GM20000 (cell line): ENCODE measurements at regions not wholly inside any gene's neighbourhood (a gene's known extent, or its start where the extent isn't known, plus 50 kb on each side); places are given as distances from the start of the nearest gene placed in this dataset.

ENCODE experiments used
- DNase-seq: peaks from one replicate; pipeline ENCODE4 v3.0.0; 2012; ENCODE audit warnings: low spot score
- CTCF ChIP-seq: IDR thresholded peaks from 2 replicates; pipeline ENCODE4 v1.5.1; 2012; ENCODE audit warnings: mild to moderate bottlenecking, control low read depth; ENCODE audit errors: extremely low read depth, missing control alignments

- no peak for TF ChIP-seq CTCF
- DNase-seq, result no peak
Measured at GRCh38 chr4:67091673-67092072, 453.6 kb downstream of the CENPC start.

- peak; percentile 14 for DNase-seq
- TF ChIP-seq CTCF, result peak; percentile 57
Measured at GRCh38 chr4:67087897-67088296, 457.4 kb downstream of the CENPC start.

GRCh38 chr4:67084783-67085182 is 460.5 kb downstream of the CENPC start:
- no peak for TF ChIP-seq CTCF
- no peak for DNase-seq

- DNase-seq, result no peak
- no peak for TF ChIP-seq CTCF
Measured at GRCh38 chr4:67083496-67083895, 461.8 kb downstream of the CENPC start.

GRCh38 chr4:67082746-67083145 is 462.6 kb downstream of the CENPC start:
- no peak for DNase-seq
- no peak for TF ChIP-seq CTCF

GRCh38 chr4:67080046-67080557 is 465.2 kb downstream of the CENPC start:
- no peak for DNase-seq
- TF ChIP-seq CTCF, result no peak

GRCh38 chr4:67071641-67072040 is 473.7 kb downstream of the CENPC start:
- no peak for DNase-seq
- TF ChIP-seq CTCF, result no peak
